ENCODE measurements at regions not wholly inside any gene's neighbourhood (a gene's known extent, or its start where the extent isn't known, plus 50 kb on each side); places are given as distances from the start of the nearest gene placed in this dataset.

- Histone ChIP-seq H2AFZ (ENCODE audit: low read depth, low read length) (no peak overlapping the region), H3K27me3 (ENCODE audit: insufficient read depth, low read length) (no peaks in the 10 kb centered on the region), H3K9me3 (ENCODE audit: low read length) (no peaks in the 10 kb centered on the region), H3K4me1 (ENCODE audit: insufficient read depth, low read length) (no peaks in the 10 kb centered on the region), H3K4me3 (ENCODE audit: low read length) (no peak overlapping the region), H3K36me3 (ENCODE audit: insufficient read depth, low read length) (no peaks in the 10 kb centered on the region)
Measured at GRCh38 chr6:40302856-40303454, 284.2 kb downstream of the LRFN2 start.

GRCh38 chr6:40299681-40300080, 287.5 kb downstream of the LRFN2 start:
- no peaks in the 10 kb centered on the region for H3K36me3 ChIP-seq (ENCODE audit: insufficient read depth, low read length)
- H2AFZ ChIP-seq (ENCODE audit: low read depth, low read length) = no peak overlapping the region
- H3K4me3 ChIP-seq (ENCODE audit: low read length) = no peak overlapping the region
- H3K4me1 ChIP-seq (ENCODE audit: insufficient read depth, low read length) = no peaks in the 10 kb centered on the region
- H3K9me3 ChIP-seq (ENCODE audit: low read length) = no peaks in the 10 kb centered on the region
- H3K27me3 ChIP-seq (ENCODE audit: insufficient read depth, low read length) = no peaks in the 10 kb centered on the region

GRCh38 chr6:40298207-40298606, 289.0 kb downstream of the LRFN2 start:
- no peaks in the 10 kb centered on the region for H3K27me3 ChIP-seq (ENCODE audit: insufficient read depth, low read length)
- no peaks in the 10 kb centered on the region for H3K36me3 ChIP-seq (ENCODE audit: insufficient read depth, low read length)
- H3K9me3 ChIP-seq (ENCODE audit: low read length) = no peaks in the 10 kb centered on the region
- H2AFZ ChIP-seq (ENCODE audit: low read depth, low read length) = no peak overlapping the region
- H3K4me1 ChIP-seq (ENCODE audit: insufficient read depth, low read length) = no peaks in the 10 kb centered on the region
- no peak overlapping the region for H3K4me3 ChIP-seq (ENCODE audit: low read length)

GRCh38 chr6:40295251-40295950, 291.8 kb downstream of the LRFN2 start:
- Histone ChIP-seq H3K36me3 (ENCODE audit: insufficient read depth, low read length) (no peaks in the 10 kb centered on the region), H3K4me1 (ENCODE audit: insufficient read depth, low read length) (no peaks in the 10 kb centered on the region), H2AFZ (ENCODE audit: low read depth, low read length) (no peak overlapping the region), H3K4me3 (ENCODE audit: low read length) (no peak overlapping the region), H3K9me3 (ENCODE audit: low read length) (no peaks in the 10 kb centered on the region), H3K27me3 (ENCODE audit: insufficient read depth, low read length) (no peaks in the 10 kb centered on the region)

- Histone ChIP-seq H3K36me3 (ENCODE audit: insufficient read depth, low read length) (no peaks in the 10 kb centered on the region), H3K27me3 (ENCODE audit: insufficient read depth, low read length) (no peaks in the 10 kb centered on the region), H2AFZ (ENCODE audit: low read depth, low read length) (no peak overlapping the region), H3K4me1 (ENCODE audit: insufficient read depth, low read length) (no peaks in the 10 kb centered on the region), H3K9me3 (ENCODE audit: low read length) (no peaks in the 10 kb centered on the region), H3K4me3 (ENCODE audit: low read length) (no peak overlapping the region)
Measured at GRCh38 chr6:40293460-40294185, 293.5 kb downstream of the LRFN2 start.

- no peaks in the 10 kb centered on the region for H3K4me1 ChIP-seq (ENCODE audit: insufficient read depth, low read length)
- H3K4me3 ChIP-seq (ENCODE audit: low read length) = no peak overlapping the region
- no peaks in the 10 kb centered on the region for H3K9me3 ChIP-seq (ENCODE audit: low read length)
- no peak overlapping the region for H2AFZ ChIP-seq (ENCODE audit: low read depth, low read length)
- H3K27me3 ChIP-seq (ENCODE audit: insufficient read depth, low read length) = no peaks in the 10 kb centered on the region
- H3K36me3 ChIP-seq (ENCODE audit: insufficient read depth, low read length) = no peaks in the 10 kb centered on the region
Measured at GRCh38 chr6:40293060-40293459, 294.1 kb downstream of the LRFN2 start.

- H2AFZ ChIP-seq (ENCODE audit: low read depth, low read length) = no peak overlapping the region
- no peaks in the 10 kb centered on the region for H3K36me3 ChIP-seq (ENCODE audit: insufficient read depth, low read length)
- H3K4me3 ChIP-seq (ENCODE audit: low read length) = no peak overlapping the region
- no peaks in the 10 kb centered on the region for H3K27me3 ChIP-seq (ENCODE audit: insufficient read depth, low read length)
- no peaks in the 10 kb centered on the region for H3K9me3 ChIP-seq (ENCODE audit: low read length)
- no peaks in the 10 kb centered on the region for H3K4me1 ChIP-seq (ENCODE audit: insufficient read depth, low read length)
Measured at GRCh38 chr6:40290816-40291215, 296.3 kb downstream of the LRFN2 start.

GRCh38 chr6:40288919-40289318, 298.2 kb downstream of the LRFN2 start:
- H2AFZ ChIP-seq (ENCODE audit: low read depth, low read length) = no peak overlapping the region
- no peaks in the 10 kb centered on the region for H3K27me3 ChIP-seq (ENCODE audit: insufficient read depth, low read length)
- H3K36me3 ChIP-seq (ENCODE audit: insufficient read depth, low read length) = no peaks in the 10 kb centered on the region
- H3K4me1 ChIP-seq (ENCODE audit: insufficient read depth, low read length) = no peaks in the 10 kb centered on the region
- no peaks in the 10 kb centered on the region for H3K9me3 ChIP-seq (ENCODE audit: low read length)
- no peak overlapping the region for H3K4me3 ChIP-seq (ENCODE audit: low read length)

- Histone ChIP-seq H3K4me1 (ENCODE audit: insufficient read depth, low read length) (no peaks in the 10 kb centered on the region), H3K9me3 (ENCODE audit: low read length) (no peaks in the 10 kb centered on the region), H3K27me3 (ENCODE audit: insufficient read depth, low read length) (no peaks in the 10 kb centered on the region), H3K36me3 (ENCODE audit: insufficient read depth, low read length) (no peaks in the 10 kb centered on the region), H3K4me3 (ENCODE audit: low read length) (no peak overlapping the region), H2AFZ (ENCODE audit: low read depth, low read length) (no peak overlapping the region)
Measured at GRCh38 chr6:40287296-40287850, 299.8 kb downstream of the LRFN2 start.

GRCh38 chr6:40286721-40287120, 300.4 kb downstream of the LRFN2 start:
- H3K4me3 ChIP-seq (ENCODE audit: low read length) = no peak overlapping the region
- no peaks in the 10 kb centered on the region for H3K9me3 ChIP-seq (ENCODE audit: low read length)
- H2AFZ ChIP-seq (ENCODE audit: low read depth, low read length) = no peak overlapping the region
- no peaks in the 10 kb centered on the region for H3K27me3 ChIP-seq (ENCODE audit: insufficient read depth, low read length)
- H3K36me3 ChIP-seq (ENCODE audit: insufficient read depth, low read length) = no peaks in the 10 kb centered on the region
- H3K4me1 ChIP-seq (ENCODE audit: insufficient read depth, low read length) = no peaks in the 10 kb centered on the region

GRCh38 chr6:40285996-40286395, 301.2 kb downstream of the LRFN2 start:
- Histone ChIP-seq H3K4me1 (ENCODE audit: insufficient read depth, low read length) (no peaks in the 10 kb centered on the region), H3K27me3 (ENCODE audit: insufficient read depth, low read length) (no peaks in the 10 kb centered on the region), H2AFZ (ENCODE audit: low read depth, low read length) (no peak overlapping the region), H3K36me3 (ENCODE audit: insufficient read depth, low read length) (no peaks in the 10 kb centered on the region), H3K9me3 (ENCODE audit: low read length) (no peaks in the 10 kb centered on the region), H3K4me3 (ENCODE audit: low read length) (no peak overlapping the region)

- Histone ChIP-seq H3K9me3 (ENCODE audit: low read length) (no peaks in the 10 kb centered on the region), H2AFZ (ENCODE audit: low read depth, low read length) (no peak overlapping the region), H3K4me1 (ENCODE audit: insufficient read depth, low read length) (no peaks in the 10 kb centered on the region), H3K27me3 (ENCODE audit: insufficient read depth, low read length) (no peaks in the 10 kb centered on the region), H3K4me3 (ENCODE audit: low read length) (no peak overlapping the region), H3K36me3 (ENCODE audit: insufficient read depth, low read length) (no peaks in the 10 kb centered on the region)
Measured at GRCh38 chr6:40285535-40285934, 301.6 kb downstream of the LRFN2 start.

- Histone ChIP-seq H3K36me3 (ENCODE audit: insufficient read depth, low read length) (no peaks in the 10 kb centered on the region), H3K4me3 (ENCODE audit: low read length) (no peak overlapping the region), H3K27me3 (ENCODE audit: insufficient read depth, low read length) (no peaks in the 10 kb centered on the region), H2AFZ (ENCODE audit: low read depth, low read length) (no peak overlapping the region), H3K9me3 (ENCODE audit: low read length) (no peaks in the 10 kb centered on the region), H3K4me1 (ENCODE audit: insufficient read depth, low read length) (no peaks in the 10 kb centered on the region)
Measured at GRCh38 chr6:40282986-40283385, 304.2 kb downstream of the LRFN2 start.
